Loucy (cell line): ENCODE measurements at regions not wholly inside any gene's neighbourhood (a gene's known extent, or its start where the extent isn't known, plus 50 kb on each side); places are given as distances from the start of the nearest gene placed in this dataset.

Source experiments
- EZH2phosphoT487 ChIP-seq: fragments of 200-600 bp; IDR thresholded peaks from 2 replicates; pipeline ENCODE4 v1.6.1; 2018; ENCODE audit warnings: antibody characterized with exemption, mild to moderate bottlenecking, moderate library complexity, borderline replicate concordance
- TF ChIP-seq, protein P1 (sequence below): fragments of 200-600 bp; sonication (generic); conservative IDR thresholded peaks from 2 replicates; pipeline ENCODE4 v1.5.1; 2014; ENCODE audit warnings: mild to moderate bottlenecking, antibody characterized with exemption, low read length

- TF ChIP-seq, protein P1, sequence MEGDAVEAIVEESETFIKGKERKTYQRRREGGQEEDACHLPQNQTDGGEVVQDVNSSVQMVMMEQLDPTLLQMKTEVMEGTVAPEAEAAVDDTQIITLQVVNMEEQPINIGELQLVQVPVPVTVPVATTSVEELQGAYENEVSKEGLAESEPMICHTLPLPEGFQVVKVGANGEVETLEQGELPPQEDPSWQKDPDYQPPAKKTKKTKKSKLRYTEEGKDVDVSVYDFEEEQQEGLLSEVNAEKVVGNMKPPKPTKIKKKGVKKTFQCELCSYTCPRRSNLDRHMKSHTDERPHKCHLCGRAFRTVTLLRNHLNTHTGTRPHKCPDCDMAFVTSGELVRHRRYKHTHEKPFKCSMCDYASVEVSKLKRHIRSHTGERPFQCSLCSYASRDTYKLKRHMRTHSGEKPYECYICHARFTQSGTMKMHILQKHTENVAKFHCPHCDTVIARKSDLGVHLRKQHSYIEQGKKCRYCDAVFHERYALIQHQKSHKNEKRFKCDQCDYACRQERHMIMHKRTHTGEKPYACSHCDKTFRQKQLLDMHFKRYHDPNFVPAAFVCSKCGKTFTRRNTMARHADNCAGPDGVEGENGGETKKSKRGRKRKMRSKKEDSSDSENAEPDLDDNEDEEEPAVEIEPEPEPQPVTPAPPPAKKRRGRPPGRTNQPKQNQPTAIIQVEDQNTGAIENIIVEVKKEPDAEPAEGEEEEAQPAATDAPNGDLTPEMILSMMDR: no peak
- TF ChIP-seq EZH2phosphoT487: no peak
Observed at GRCh38 chr11:86182976-86183584, 61.5 kb upstream of the EED start.
